Ishikawa (cell line): ENCODE measurements at regions not wholly inside any gene's neighbourhood (a gene's known extent, or its start where the extent isn't known, plus 50 kb on each side); places are given as distances from the start of the nearest gene placed in this dataset.

Experiments used
- EGR1 ChIP-seq: IDR thresholded peaks from 2 replicates; pipeline ENCODE4 v1.6.1; 2012
- FOXM1 ChIP-seq: IDR thresholded peaks from 2 replicates; pipeline ENCODE4 v1.6.1; 2012; ENCODE audit warnings: low read depth, borderline replicate concordance
- RAD21 ChIP-seq: IDR thresholded peaks from 2 replicates; pipeline ENCODE4 v1.6.1; 2012; ENCODE audit warnings: low read depth
- TAF1 ChIP-seq: IDR thresholded peaks from 2 replicates; pipeline ENCODE4 v1.6.1; 2012; ENCODE audit warnings: low read depth, mild to moderate bottlenecking
- TCF12 ChIP-seq: IDR thresholded peaks from 2 replicates; pipeline ENCODE4 v1.6.1; 2012; ENCODE audit warnings: low read depth
- USF1 ChIP-seq: IDR thresholded peaks from 2 replicates; pipeline ENCODE4 v1.6.1; 2012
- YY1 ChIP-seq: IDR thresholded peaks from 2 replicates; pipeline ENCODE4 v1.6.1; 2012; ENCODE audit warnings: low read depth
- ZBTB7A ChIP-seq: IDR thresholded peaks from 2 replicates; pipeline ENCODE4 v1.6.1; 2012; ENCODE audit warnings: low read depth
- TF ChIP-seq, protein P1 (sequence below): IDR thresholded peaks from 2 replicates; pipeline ENCODE4 v1.6.1; 2012

DNA sequence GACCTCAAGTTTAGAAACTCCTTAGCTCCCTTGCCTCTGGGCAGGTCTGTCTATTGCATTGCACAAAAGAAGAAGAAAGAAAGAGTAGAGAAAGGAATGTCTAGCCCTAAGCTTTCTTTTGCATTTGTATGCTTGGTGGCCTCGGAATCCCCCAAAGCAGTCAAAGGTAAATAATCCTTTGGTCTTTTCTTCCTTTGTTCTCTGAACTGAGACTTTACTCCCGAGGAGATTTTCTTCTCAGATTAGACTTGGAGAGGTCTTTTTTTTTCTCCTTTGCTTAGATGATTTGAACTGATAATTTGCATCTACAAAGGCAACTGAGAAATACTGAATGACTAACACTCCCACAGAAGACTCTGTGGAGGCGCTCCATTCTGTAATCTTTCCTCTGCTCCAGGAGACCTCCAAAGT lies 93.2 kb downstream of the AKR1D1 start:
- TF ChIP-seq TCF12 (no peak), TAF1 (no peak), ZBTB7A (no peak), FOXM1 (no peak), USF1 (no peak), YY1 (no peak), EGR1 (no peak), RAD21 (no peak)
- TF ChIP-seq, protein P1, sequence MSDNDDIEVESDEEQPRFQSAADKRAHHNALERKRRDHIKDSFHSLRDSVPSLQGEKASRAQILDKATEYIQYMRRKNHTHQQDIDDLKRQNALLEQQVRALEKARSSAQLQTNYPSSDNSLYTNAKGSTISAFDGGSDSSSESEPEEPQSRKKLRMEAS, result no peak
